Endothelial cell of umbilical vein (primary cell): ENCODE measurements at regions not wholly inside any gene's neighbourhood (a gene's known extent, or its start where the extent isn't known, plus 50 kb on each side); places are given as distances from the start of the nearest gene placed in this dataset.

Experiments
- BruUV-seq: library from RNA; stranded (reverse); fragments of 400-500 nt; replicated peaks from 2 replicates; lab custom pipeline; 2021; lab: Mats Ljungman, UMichigan
- CTCF ChIA-PET: fragments of 300-600, 350-600 bp; sonication (Branson Sonifier 250); formaldehyde crosslinking; loops from one replicate; lab custom pipeline; 2021; ENCODE audit warnings: antibody characterized with exemption, inconsistent platforms; lab: Charles Lee
- POLR2A ChIA-PET: fragments of 300-600, 350-600 bp; sonication (Branson Sonifier 250); formaldehyde crosslinking; loops from one replicate; lab custom pipeline; 2021; ENCODE audit warnings: antibody characterized with exemption, inconsistent platforms; lab: Charles Lee
- DNase-seq: peaks from one replicate; pipeline ENCODE4 v3.0.0-alpha.2; 2011; ENCODE audit warnings: low read depth, low spot score
- FAIRE-seq: peaks from 2 replicates; lab custom pipeline; 2011; peaks lifted over from hg19 to GRCh38; lab: Jason Lieb, UNC
- H2AFZ ChIP-seq: 2 replicates; pipeline ENCODE4 v1.6.0; 2012; ENCODE audit warnings: low read depth, low read length, control low read depth, inconsistent platforms
- H3K27ac ChIP-seq: 2 replicates; pipeline ENCODE4 v1.5.1; 2011; ENCODE audit warnings: low read depth, mild to moderate bottlenecking, control low read depth, low read length, moderate library complexity; ENCODE audit not compliant: insufficient read depth
- H3K27me3 ChIP-seq, 2 experiments: 2 replicates each; pipeline versions ENCODE4 v1.6.0 to v1.6.1; 2011; ENCODE audit warnings: low read length in 2 of 2, mixed read lengths in 1 of 2; ENCODE audit not compliant: control insufficient read depth in 2 of 2, insufficient read depth in 2 of 2
- H3K36me3 ChIP-seq, 2 experiments: 2 replicates in 1 of 2; 3 replicates in 1 of 2; pipeline ENCODE4 v1.5.1; 2011; ENCODE audit warnings: low read length in 2 of 2, mild to moderate bottlenecking in 1 of 2, moderate library complexity in 1 of 2; ENCODE audit not compliant: control insufficient read depth in 2 of 2, insufficient read depth in 2 of 2; ENCODE audit errors: extremely low read depth in 1 of 2
- H3K4me1 ChIP-seq: 3 replicates; pipeline ENCODE4 v1.5.1; 2011; ENCODE audit warnings: mild to moderate bottlenecking, low read length; ENCODE audit not compliant: control insufficient read depth, insufficient read depth; ENCODE audit errors: extremely low read depth
- H3K4me2 ChIP-seq: 2 replicates; pipeline ENCODE4 v1.6.1; 2011; ENCODE audit warnings: low read length, control low read depth, mixed read lengths; ENCODE audit not compliant: insufficient read depth
- H3K4me3 ChIP-seq, 3 experiments: fragments of 200-600 bp in 1 of 3; sonication (generic), shearing (Covaris generic) in 1 of 3; replicated peaks in 1 of 3; 2 replicates each; pipeline ENCODE4 v1.5.1; 2011 to 2016; ENCODE audit warnings: control low read depth in 3 of 3, low read length in 3 of 3, mild to moderate bottlenecking in 2 of 3, inconsistent platforms in 1 of 3, low read depth in 1 of 3, moderate library complexity in 1 of 3; ENCODE audit not compliant: insufficient read depth in 1 of 3
- H3K79me2 ChIP-seq: 2 replicates; pipeline ENCODE4 v1.6.0; 2012; ENCODE audit warnings: low read length, inconsistent platforms; ENCODE audit not compliant: control insufficient read depth, insufficient read depth
- H3K9ac ChIP-seq: replicated peaks from 2 replicates; pipeline ENCODE3; 2011; ENCODE audit warnings: low read length, control low read depth; ENCODE audit not compliant: insufficient read depth; ENCODE audit errors: extremely low read depth
- H3K9me1 ChIP-seq: replicated peaks from 3 replicates; pipeline ENCODE4 v1.6.0; 2011; ENCODE audit warnings: mild to moderate bottlenecking, low read length; ENCODE audit not compliant: control insufficient read depth, insufficient read depth; ENCODE audit errors: extremely low read depth
- H3K9me3 ChIP-seq: replicated peaks from 2 replicates; pipeline ENCODE4 v1.5.1; 2012; ENCODE audit warnings: low read length, inconsistent platforms; ENCODE audit not compliant: control insufficient read depth, insufficient read depth
- H4K20me1 ChIP-seq: replicated peaks from 2 replicates; pipeline ENCODE3; 2011; ENCODE audit warnings: mild to moderate bottlenecking, low read length; ENCODE audit not compliant: control insufficient read depth, insufficient read depth; ENCODE audit errors: extremely low read depth
- CTCF ChIP-seq, 2 donors: IDR thresholded peaks; 1 replicate in 1 of 2; 2 replicates in 1 of 2; pipeline ENCODE4 v1.5.1; 2011; ENCODE audit warnings: low read length in 2 of 2, mild to moderate bottlenecking in 2 of 2, moderate library complexity in 2 of 2, control low read depth in 1 of 2, inconsistent platforms in 1 of 2, low read depth in 1 of 2; ENCODE audit not compliant: insufficient read depth in 1 of 2; ENCODE audit errors: extremely low read depth in 1 of 2
- EZH2 ChIP-seq: IDR thresholded peaks from 2 replicates; pipeline ENCODE4 v1.6.1; 2012; ENCODE audit warnings: borderline replicate concordance, low read depth, mild to moderate bottlenecking, moderate library complexity, low read length, inconsistent platforms; ENCODE audit not compliant: severe bottlenecking
- FOS ChIP-seq: IDR thresholded peaks from 2 replicates; pipeline ENCODE4 v1.6.1; 2011; ENCODE audit warnings: mild to moderate bottlenecking, low read length, moderate library complexity, borderline replicate concordance; ENCODE audit not compliant: insufficient read depth
- GATA2 ChIP-seq: IDR thresholded peaks from 2 replicates; pipeline ENCODE4 v1.7.0; 2011; ENCODE audit warnings: low read depth, mild to moderate bottlenecking, moderate library complexity, mixed read lengths, low read length; ENCODE audit not compliant: insufficient read length, insufficient read depth
- JUN ChIP-seq: IDR thresholded peaks from 2 replicates; pipeline ENCODE4 v1.6.1; 2011; ENCODE audit warnings: borderline replicate concordance, low read depth; ENCODE audit not compliant: insufficient read length, insufficient read depth
- MAX ChIP-seq: IDR thresholded peaks from 2 replicates; pipeline ENCODE4 v1.6.1; 2011; ENCODE audit not compliant: insufficient read depth, insufficient read length
- MYC ChIP-seq: IDR thresholded peaks from one replicate; pipeline ENCODE4 v1.6.1; 2011; ENCODE audit warnings: mild to moderate bottlenecking, low read depth, low read length
- POLR2A ChIP-seq: IDR thresholded peaks from 2 replicates; pipeline ENCODE4 v1.6.1; 2012; ENCODE audit warnings: low read depth, mild to moderate bottlenecking, control low read depth, low read length
- POLR2AphosphoS5 ChIP-seq: IDR thresholded peaks from 2 replicates; pipeline ENCODE4 v1.6.1; 2012; ENCODE audit warnings: low read depth, mild to moderate bottlenecking, control low read depth, low read length, moderate library complexity; ENCODE audit not compliant: insufficient read depth
- dilution Hi-C: fragments of 300-500 bp; cut with MboI; formaldehyde crosslinking; loops from one replicate; pipeline ENCODE4 v1.15.0; 2019; ENCODE audit warnings: low sequenced_read_pairs; ENCODE audit not compliant: extremely low pct_ligation_motif_present
- intact Hi-C: fragments of 100-400 bp; cut with micrococcal nuclease; formaldehyde crosslinking; loops from one replicate; pipeline ENCODE4 v1.10.0; 2022

GRCh38 chr1:82948386-82948785 is 1050.5 kb downstream of the TTLL7 start:
- intact Hi-C loops (no loop called here), dilution Hi-C loops (no loop called here)
- BruUV-seq, result no TSS peak
- TF ChIP-seq POLR2A (no peak), CTCF (IDR thresholded peaks at IDR 0.05; ENCODE audit: extremely low read depth in 1 of 2, insufficient read depth in 1 of 2, low read depth in 1 of 2, low read length in 2 of 2) (no peak), MAX (no peak), FOS (no peak), EZH2 (no peak), JUN (no peak), MYC (no peak), GATA2 (no peak), POLR2AphosphoS5 (no peak)
- H3K27ac ChIP-seq, result no peak overlapping the region
- H3K79me2 ChIP-seq, result no peaks in the 10 kb centered on the region
- H3K27me3 ChIP-seq, result no peaks in the 10 kb centered on the region
- FAIRE-seq (no peak), DNase-seq (peak; percentile 48)
- no peak overlapping the region for H2AFZ ChIP-seq
- ChIA-PET POLR2A (no interaction called here), CTCF (no interaction called here)
- H3K36me3 ChIP-seq, result no peaks in the 10 kb centered on the region
- H3K4me1 ChIP-seq, result no peaks in the 10 kb centered on the region
- H3K4me3 ChIP-seq, result no peak overlapping the region
- no peaks in the 10 kb centered on the region for H3K9me1 ChIP-seq
- no peak overlapping the region for H3K4me2 ChIP-seq
- no peaks in the 10 kb centered on the region for H4K20me1 ChIP-seq
- no peaks in the 10 kb centered on the region for H3K9me3 ChIP-seq
- H3K9ac ChIP-seq, result no peak overlapping the region
